ENCODE measurements at regions not wholly inside any gene's neighbourhood (a gene's known extent, or its start where the extent isn't known, plus 50 kb on each side); places are given as distances from the start of the nearest gene placed in this dataset.
"Not testable (repeated sequence)": the region's sequence is repeated elsewhere in the genome, so short reads cannot be mapped to it uniquely, and the experiment has no call there.

GRCh38 chr3:26074080-26074479 is 284.2 kb downstream of the OXSM start:
- no peak for DNase-seq

GRCh38 chr3:26078539-26078938 is 288.6 kb downstream of the OXSM start:
- DNase-seq = no peak

- DNase-seq = no peak
These were observed 291.3 kb downstream of the OXSM start for GRCh38 chr3:26081166-26081565.

GRCh38 chr3:26081806-26082205 is 291.9 kb downstream of the OXSM start:
- DNase-seq = no peak

GRCh38 chr3:26082911-26083310 is 293.0 kb downstream of the OXSM start:
- no peak for DNase-seq

GRCh38 chr3:26084629-26085028 is 294.7 kb downstream of the OXSM start:
- DNase-seq = no peak

GRCh38 chr3:26087751-26088150 is 297.9 kb downstream of the OXSM start:
- no peak for DNase-seq

- no peak for DNase-seq
These were observed 299.4 kb downstream of the OXSM start for GRCh38 chr3:26089249-26089648.

- DNase-seq = no peak
These were observed 300.7 kb downstream of the OXSM start for GRCh38 chr3:26090589-26090988.

- DNase-seq = no peak
These were observed 301.2 kb downstream of the OXSM start for GRCh38 chr3:26091096-26091495.

- DNase-seq = no peak
These were observed 301.7 kb downstream of the OXSM start for GRCh38 chr3:26091626-26092025.

- not testable (repeated sequence) for DNase-seq
These were observed 307.2 kb downstream of the OXSM start for GRCh38 chr3:26097111-26097510.

GRCh38 chr3:26099692-26100091 is 309.8 kb downstream of the OXSM start:
- no peak for DNase-seq

GRCh38 chr3:26100176-26100575 is 310.3 kb downstream of the OXSM start:
- DNase-seq = no peak

- DNase-seq = no peak
These were observed 312.5 kb downstream of the OXSM start for GRCh38 chr3:26102376-26102775.

GRCh38 chr3:26104851-26105251 is 315.0 kb downstream of the OXSM start:
- DNase-seq = peak; percentile 46

GRCh38 chr3:26105261-26105660 is 315.4 kb downstream of the OXSM start:
- peak; percentile 37 for DNase-seq

- peak; percentile 47 for DNase-seq
These were observed 316.3 kb downstream of the OXSM start for GRCh38 chr3:26106228-26106627.

GRCh38 chr3:26108846-26109489 is 319.1 kb downstream of the OXSM start:
- no peak for DNase-seq

- no peak for DNase-seq
These were observed 325.0 kb downstream of the OXSM start for GRCh38 chr3:26114851-26115250.

- no peak for DNase-seq
These were observed 328.3 kb downstream of the OXSM start for GRCh38 chr3:26118165-26118564.

- DNase-seq = no peak
These were observed 343.1 kb downstream of the OXSM start for GRCh38 chr3:26132942-26133341.

- DNase-seq = no peak
These were observed 351.4 kb downstream of the OXSM start for GRCh38 chr3:26141296-26141695.

GRCh38 chr3:26145769-26146168 is 355.9 kb downstream of the OXSM start:
- DNase-seq = no peak

GRCh38 chr3:26157428-26157827 is 367.5 kb downstream of the OXSM start:
- DNase-seq = not testable (repeated sequence)
